HepG2 (cell line): ENCODE measurements at regions not wholly inside any gene's neighbourhood (a gene's known extent, or its start where the extent isn't known, plus 50 kb on each side); places are given as distances from the start of the nearest gene placed in this dataset.

ENCODE experiments used
- POLR2A ChIP-seq, 2 experiments: IDR thresholded peaks; 2 replicates each; pipeline ENCODE4 v1.6.1; 2011; ENCODE audit warnings: low read depth in 2 of 2, low read length in 2 of 2, mild to moderate bottlenecking in 1 of 2, moderate library complexity in 1 of 2; ENCODE audit not compliant: insufficient read depth in 1 of 2
- RAD51 ChIP-seq: fragments of 450-650 bp; IDR thresholded peaks from 2 replicates; pipeline ENCODE4 v1.6.1; 2016; ENCODE audit warnings: borderline replicate concordance
- TCF7 ChIP-seq: sonication (generic); IDR thresholded peaks from 2 replicates; pipeline ENCODE4 v1.6.1; 2016; ENCODE audit warnings: antibody characterized with exemption, low read depth
- ZNF556 ChIP-seq: sonication (generic); formaldehyde crosslinking; IDR thresholded peaks from 2 replicates; pipeline ENCODE4 v1.4.0; 2020; ENCODE audit warnings: mild to moderate bottlenecking, missing genetic modification reagents, borderline replicate concordance

DNA sequence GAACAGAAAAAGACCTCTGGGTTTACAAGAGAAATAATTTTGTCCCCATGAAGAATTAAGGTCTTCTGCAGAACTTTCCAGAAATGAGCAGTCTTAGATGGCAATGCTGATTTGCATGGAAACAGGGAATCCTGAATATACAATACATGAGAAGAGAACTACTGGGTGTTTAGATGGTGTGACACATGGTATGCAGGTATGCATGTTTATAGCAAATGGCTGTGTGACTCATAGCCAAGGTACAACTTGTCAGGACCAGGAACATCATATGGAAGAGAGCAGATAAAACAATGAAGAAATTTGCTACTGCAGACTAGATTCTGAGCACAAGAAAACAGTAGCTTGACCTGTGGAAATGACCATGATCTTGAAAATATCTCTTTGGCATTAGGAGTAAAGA lies 907.8 kb downstream of the GATA3 start:
- TF ChIP-seq TCF7 (no peak), POLR2A (IDR thresholded peaks at IDR 0.05; ENCODE audit: insufficient read depth in 1 of 2, low read depth in 2 of 2, low read length in 2 of 2) (no peak), ZNF556 (no peak), RAD51 (no peak)
